GM23338 (cell line): ENCODE measurements at regions not wholly inside any gene's neighbourhood (a gene's known extent, or its start where the extent isn't known, plus 50 kb on each side); places are given as distances from the start of the nearest gene placed in this dataset.
A peak's percentile ranks its signal among the peaks of the same experiment; 100 is the strongest.

Source experiments
- CTCF ChIP-seq, 2 experiments: fragments of 200-600 bp in 1 of 2; sonication (generic) in 1 of 2; conservative IDR thresholded peaks; 2 replicates each; pipeline versions ENCODE4 v1.5.1 to v1.6.1; 2016 to 2017; ENCODE audit warnings: antibody characterized with exemption in 2 of 2, low read depth in 2 of 2, mild to moderate bottlenecking in 2 of 2, moderate library complexity in 1 of 2
- EZH2phosphoT487 ChIP-seq: fragments of 200-600 bp; sonication (generic); IDR thresholded peaks from one replicate; pipeline ENCODE4 v1.8.1; 2018; ENCODE audit warnings: antibody characterized with exemption; ENCODE audit not compliant: unreplicated experiment

- TF ChIP-seq CTCF (conservative IDR thresholded peaks at IDR 0.05; ENCODE audit: low read depth in 2 of 2), result 0 out of 4 replicates have a peak, but pooled peaks of 1 of the 2 experiments have one; percentile 12
- TF ChIP-seq EZH2phosphoT487, result no peak
Observed at GRCh38 chr7:86950360-86950759, 109.1 kb downstream of the ELAPOR2 start.
